ENCODE measurements at regions not wholly inside any gene's neighbourhood (a gene's known extent, or its start where the extent isn't known, plus 50 kb on each side); places are given as distances from the start of the nearest gene placed in this dataset.
"Not testable (repeated sequence)": the region's sequence is repeated elsewhere in the genome, so short reads cannot be mapped to it uniquely, and the experiment has no call there.

- Histone ChIP-seq H3K4me3 (no peak overlapping the region), H3K27me3 (no peaks in the 10 kb centered on the region), H3K36me3 (no peaks in the 10 kb centered on the region), H3K9me3 (no peaks in the 10 kb centered on the region), H3K27ac (no peak overlapping the region), H3K4me1 (ENCODE audit: insufficient read depth) (no peaks in the 10 kb centered on the region)
- TF ChIP-seq EP300 (IDR thresholded peaks at IDR 0.05), result no peak
- TF ChIP-seq CTCF (IDR thresholded peaks at IDR 0.05), result no peak
- no peak for TF ChIP-seq POLR2A (IDR thresholded peaks at IDR 0.05)
- no peak for DNase-seq
- intact Hi-C loops (cut with DNase I), result no loop called here
- 81 to 86% (median 81%) methylated on average over 5 of the region's 5 CpGs for WGBS, 3 donors
Observed at GRCh38 chr11:72520815-72521214, 86.5 kb upstream of the CLPB start.

- intact Hi-C loops (cut with DNase I); H3K27me3 ChIP-seq; H3K9me3 ChIP-seq; H3K4me1 ChIP-seq (ENCODE audit: insufficient read depth); DNase-seq; H3K36me3 ChIP-seq; H3K4me3 ChIP-seq; H3K27ac ChIP-seq: not testable (repeated sequence)
- WGBS, 3 donors, result 91 to 95% (median 93%) methylated on average over 2 of the region's 2 CpGs
Observed at GRCh38 chr11:72519882-72520281, 85.6 kb upstream of the CLPB start.

- DNase-seq, result no peak
- no peak overlapping the region for H3K27ac ChIP-seq
- TF ChIP-seq EP300 (IDR thresholded peaks at IDR 0.05) (no peak), CTCF (IDR thresholded peaks at IDR 0.05) (no peak), POLR2A (IDR thresholded peaks at IDR 0.05) (no peak)
- peak overlapping the region; percentile 13 for H3K4me3 ChIP-seq
- no peaks in the 10 kb centered on the region for H3K36me3 ChIP-seq
- WGBS, 3 donors, result 27% methylated on average over 8 of the region's 8 CpGs
- intact Hi-C loops (cut with DNase I), result no loop called here
- H3K4me1 ChIP-seq (ENCODE audit: insufficient read depth), result no peaks in the 10 kb centered on the region
- no peaks in the 10 kb centered on the region for H3K27me3 ChIP-seq
- no peaks in the 10 kb centered on the region for H3K9me3 ChIP-seq
Observed at GRCh38 chr11:72519220-72519881, 85.0 kb upstream of the CLPB start.

- Histone ChIP-seq H3K4me3 (no peak overlapping the region), H3K27me3 (no peaks in the 10 kb centered on the region), H3K9me3 (peaks cover 0 to 6% of the 10 kb centered on the region in 2 donors), H3K4me1 (ENCODE audit: insufficient read depth) (no peaks in the 10 kb centered on the region), H3K36me3 (no peaks in the 10 kb centered on the region), H3K27ac (no peak overlapping the region)
- TF ChIP-seq EP300 (IDR thresholded peaks at IDR 0.05) (no peak), POLR2A (IDR thresholded peaks at IDR 0.05) (no peak), CTCF (IDR thresholded peaks at IDR 0.05) (no peak)
- no peak for DNase-seq
- intact Hi-C loops (cut with DNase I), result no loop called here
- WGBS, 3 donors, result 79 to 87% (median 80%) methylated on average over 3 of the region's 3 CpGs
Observed at GRCh38 chr11:72514331-72514730, 80.0 kb upstream of the CLPB start.

- H3K27me3 ChIP-seq, result no peaks in the 10 kb centered on the region
- peaks cover 0 to 6% of the 10 kb centered on the region in 2 donors for H3K9me3 ChIP-seq
- 95 to 100% (median 100%) methylated on average over 1 of the region's 1 CpG for WGBS, 3 donors
- H3K4me3 ChIP-seq, result no peak overlapping the region
- no peaks in the 10 kb centered on the region for H3K36me3 ChIP-seq
- H3K27ac ChIP-seq, result no peak overlapping the region
- TF ChIP-seq CTCF (IDR thresholded peaks at IDR 0.05) (no peak), EP300 (IDR thresholded peaks at IDR 0.05) (no peak)
- intact Hi-C loops (cut with DNase I), result no loop called here
- no peak for DNase-seq
- no peaks in the 10 kb centered on the region for H3K4me1 ChIP-seq (ENCODE audit: insufficient read depth)
Observed at GRCh38 chr11:72513411-72513810, 79.1 kb upstream of the CLPB start.

Measured in ovary (tissue), 7 donors.